ENCODE measurements at regions not wholly inside any gene's neighbourhood (a gene's known extent, or its start where the extent isn't known, plus 50 kb on each side); places are given as distances from the start of the nearest gene placed in this dataset.

DNA sequence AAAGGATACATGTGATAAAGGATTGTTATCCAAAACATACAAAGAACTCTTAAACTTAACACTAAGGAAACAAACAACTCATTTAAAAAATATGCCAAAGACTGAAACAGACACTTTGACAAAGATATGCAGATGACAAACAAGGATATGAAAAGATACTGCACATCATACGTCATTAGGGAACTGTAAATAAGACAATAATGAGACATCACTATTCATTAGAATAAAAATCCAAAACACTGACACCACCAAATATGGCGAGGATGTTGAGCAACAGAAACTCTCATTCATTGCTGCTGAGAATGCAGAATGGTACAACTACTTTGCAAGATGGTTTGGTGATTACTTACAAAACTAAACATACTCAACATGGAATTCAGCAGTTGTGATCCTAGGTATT, 156.5 kb upstream of the FOXA2 start:
- Histone ChIP-seq H3K27ac (ENCODE audit: low read depth, low read length) (no peak overlapping the region), H3K9me3 (ENCODE audit: control insufficient read depth in 1 of 2, low read length in 2 of 2) (no peaks in the 10 kb centered on the region), H3K4me3 (ENCODE audit: low read length in 2 of 2) (no peak overlapping the region), H3K4me1 (ENCODE audit: insufficient read depth, low read length) (no peaks in the 10 kb centered on the region), H3K36me3 (ENCODE audit: insufficient read depth, low read length) (no peaks in the 10 kb centered on the region), H3K27me3 (ENCODE audit: insufficient read depth, low read length) (no peaks in the 10 kb centered on the region)
- H3K4me3 Mint-ChIP-seq, result no peak overlapping the region
- H3K4me1 Mint-ChIP-seq, result no peaks in the 10 kb centered on the region
- H3K36me3 Mint-ChIP-seq, result no peaks in the 10 kb centered on the region
- H3K27me3 Mint-ChIP-seq, result no peaks in the 10 kb centered on the region
- H3K27ac Mint-ChIP-seq, result no peak overlapping the region
- CTCF ChIA-PET (ENCODE audit: partially characterized antibody), result interaction anchor here (0.9 kb wide), 1 partner anchor 17 kb away, joined by 3 read pairs; no protein-coding TSS in a partner anchor
- intact Hi-C loops (cut with micrococcal nuclease), result no loop called here
- H3K9me3 Mint-ChIP-seq, result peaks cover 0 to 8% (median under 1%) of the 10 kb centered on the region in 8 donors
- DNase-seq, result no peak
- POLR2A ChIA-PET (ENCODE audit: partially characterized antibody), result no interaction called here

DNA sequence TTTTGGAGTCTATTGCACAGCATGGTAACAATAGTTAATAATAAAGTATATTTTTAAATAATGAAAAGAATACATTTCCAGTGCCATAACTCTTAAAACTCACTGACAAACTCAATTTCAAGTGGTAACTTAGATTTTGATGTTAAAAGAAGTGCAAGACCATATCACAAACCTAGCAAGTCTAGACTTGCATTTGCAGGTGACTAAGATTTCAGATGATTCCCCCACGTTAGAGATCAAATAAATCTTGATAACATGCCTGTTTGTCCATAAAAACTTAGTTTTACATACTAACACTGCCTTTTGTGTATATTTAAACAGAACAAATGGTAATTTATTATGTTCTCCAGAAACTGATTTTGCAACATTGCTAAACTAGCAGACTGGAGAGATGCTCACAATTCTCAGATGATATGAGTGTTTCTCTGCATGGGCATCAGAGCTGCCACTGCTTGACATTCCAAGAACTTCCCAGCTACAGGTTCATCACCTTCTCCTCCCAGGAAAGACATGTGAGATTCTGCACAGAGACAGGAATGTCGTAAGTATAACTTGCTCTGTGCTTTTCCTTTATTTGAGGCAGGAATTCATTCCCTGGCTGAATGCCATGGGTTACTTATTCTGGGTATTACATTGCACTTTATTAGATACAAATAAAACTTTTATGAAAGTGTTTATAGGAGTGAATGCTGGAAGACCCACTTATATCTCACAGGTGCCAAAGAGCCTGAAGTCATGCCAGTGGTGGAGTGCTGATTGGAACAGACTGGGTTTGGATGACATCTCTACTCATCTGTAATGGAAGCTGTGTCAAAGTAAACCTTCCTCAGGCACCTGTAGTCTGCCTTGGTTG, 160.2 kb upstream of the FOXA2 start:
- intact Hi-C loops (cut with micrococcal nuclease), result no loop called here
- ChIA-PET CTCF (ENCODE audit: partially characterized antibody) (no interaction called here), POLR2A (ENCODE audit: partially characterized antibody) (no interaction called here)
- Histone ChIP-seq H3K27me3 (ENCODE audit: insufficient read depth, low read length) (no peaks in the 10 kb centered on the region), H3K4me1 (ENCODE audit: insufficient read depth, low read length) (no peaks in the 10 kb centered on the region), H3K27ac (ENCODE audit: low read depth, low read length) (no peak overlapping the region), H3K36me3 (ENCODE audit: insufficient read depth, low read length) (no peaks in the 10 kb centered on the region), H3K4me3 (ENCODE audit: low read length in 2 of 2) (no peak overlapping the region), H3K9me3 (ENCODE audit: control insufficient read depth in 1 of 2, low read length in 2 of 2) (no peaks in the 10 kb centered on the region)
- H3K4me3 Mint-ChIP-seq, result no peak overlapping the region
- no peaks in the 10 kb centered on the region for H3K36me3 Mint-ChIP-seq
- peaks cover 0 to 6% (median 3%) of the 10 kb centered on the region in 8 donors for H3K9me3 Mint-ChIP-seq
- H3K27ac Mint-ChIP-seq, result no peak overlapping the region
- DNase-seq, result no peak
- peaks cover 0 to 2% of the 10 kb centered on the region in 2 donors for H3K27me3 Mint-ChIP-seq
- H3K4me1 Mint-ChIP-seq, result no peaks in the 10 kb centered on the region

DNA sequence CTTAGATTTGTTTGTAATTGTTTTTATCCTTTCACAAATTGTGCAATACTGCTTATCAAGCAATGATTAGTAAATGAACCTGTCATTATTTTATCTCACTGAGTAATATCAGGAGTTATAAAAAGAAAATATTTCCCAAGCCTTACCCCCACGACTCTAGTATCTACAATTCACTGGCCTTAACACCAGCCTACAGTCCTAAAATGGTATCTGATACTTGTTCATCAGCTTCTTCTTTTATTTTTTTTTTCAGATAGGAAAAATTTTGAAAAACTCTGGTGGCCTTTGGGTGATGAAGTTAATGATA, 160.8 kb upstream of the FOXA2 start:
- Mint-ChIP-seq H3K36me3 (no peaks in the 10 kb centered on the region), H3K27me3 (peaks cover 0 to 2% of the 10 kb centered on the region in 2 donors), H3K4me3 (no peak overlapping the region), H3K4me1 (no peaks in the 10 kb centered on the region), H3K27ac (no peak overlapping the region), H3K9me3 (peaks cover 0 to 9% (median 2%) of the 10 kb centered on the region in 8 donors)
- Histone ChIP-seq H3K9me3 (ENCODE audit: control insufficient read depth in 1 of 2, low read length in 2 of 2) (no peaks in the 10 kb centered on the region), H3K4me3 (ENCODE audit: low read length in 2 of 2) (no peak overlapping the region), H3K4me1 (ENCODE audit: insufficient read depth, low read length) (no peaks in the 10 kb centered on the region), H3K36me3 (ENCODE audit: insufficient read depth, low read length) (no peaks in the 10 kb centered on the region), H3K27ac (ENCODE audit: low read depth, low read length) (no peak overlapping the region), H3K27me3 (ENCODE audit: insufficient read depth, low read length) (no peaks in the 10 kb centered on the region)
- ChIA-PET POLR2A (ENCODE audit: partially characterized antibody) (no interaction called here), CTCF (ENCODE audit: partially characterized antibody) (no interaction called here)
- intact Hi-C loops (cut with micrococcal nuclease), result no loop called here
- no peak for DNase-seq

DNA sequence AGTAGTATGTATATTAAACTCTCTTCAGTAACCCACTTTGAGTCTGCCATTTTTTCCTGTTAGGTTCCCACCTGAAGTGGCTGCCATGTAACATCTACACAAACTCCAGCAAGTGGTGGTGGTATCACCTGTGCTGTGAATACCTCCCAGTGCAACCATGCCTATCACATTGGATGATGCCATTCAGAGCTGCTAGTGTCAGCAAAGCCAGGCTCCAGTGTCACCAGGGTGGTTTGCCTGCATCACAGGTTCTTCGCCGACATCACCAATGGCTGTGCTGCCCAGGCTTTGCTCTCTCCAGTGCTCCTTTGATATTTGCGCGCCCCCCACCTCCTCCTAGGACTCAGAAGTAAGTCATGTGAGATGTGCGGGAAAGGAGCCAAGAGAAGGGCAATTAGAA, 162.6 kb upstream of the FOXA2 start:
- Histone ChIP-seq H3K4me1 (ENCODE audit: insufficient read depth, low read length) (no peaks in the 10 kb centered on the region), H3K27ac (ENCODE audit: low read depth, low read length) (no peak overlapping the region), H3K4me3 (ENCODE audit: low read length in 2 of 2) (no peak overlapping the region), H3K36me3 (ENCODE audit: insufficient read depth, low read length) (no peaks in the 10 kb centered on the region), H3K27me3 (ENCODE audit: insufficient read depth, low read length) (no peaks in the 10 kb centered on the region), H3K9me3 (ENCODE audit: control insufficient read depth in 1 of 2, low read length in 2 of 2) (no peaks in the 10 kb centered on the region)
- Mint-ChIP-seq H3K9me3 (peaks cover 0 to 12% (median 3%) of the 10 kb centered on the region in 8 donors), H3K4me3 (no peak overlapping the region), H3K27ac (no peak overlapping the region), H3K36me3 (no peaks in the 10 kb centered on the region), H3K4me1 (no peaks in the 10 kb centered on the region), H3K27me3 (peaks cover 0 to 2% of the 10 kb centered on the region in 2 donors)
- ChIA-PET CTCF (ENCODE audit: partially characterized antibody) (no interaction called here), POLR2A (ENCODE audit: partially characterized antibody) (no interaction called here)
- intact Hi-C loops (cut with micrococcal nuclease), result no loop called here
- no peak for DNase-seq

DNA sequence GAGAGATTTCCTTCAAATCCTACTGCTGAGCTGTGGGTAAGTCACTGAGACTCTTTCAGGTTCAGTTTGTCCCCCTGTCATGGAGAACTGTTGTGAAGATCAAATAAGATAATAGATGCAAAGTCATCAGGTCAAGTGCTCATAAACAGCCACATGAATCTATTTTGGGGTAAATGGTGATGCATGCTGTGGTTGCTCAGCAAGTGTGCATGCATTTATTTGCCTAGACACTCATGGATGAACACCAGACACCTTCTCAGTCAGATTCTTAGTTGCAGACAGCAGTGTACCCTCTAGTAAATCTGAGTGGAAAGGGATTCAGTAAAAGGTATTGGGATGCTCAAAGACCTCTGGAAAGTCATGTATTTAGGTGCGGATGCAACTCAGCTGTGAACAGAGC, 168.0 kb upstream of the FOXA2 start:
- Mint-ChIP-seq H3K4me1 (no peaks in the 10 kb centered on the region), H3K36me3 (no peaks in the 10 kb centered on the region), H3K27me3 (peaks cover 0 to 4% of the 10 kb centered on the region in 2 donors), H3K27ac (no peak overlapping the region), H3K4me3 (no peak overlapping the region), H3K9me3 (peaks cover 0 to 12% (median under 1%) of the 10 kb centered on the region in 8 donors)
- ChIA-PET POLR2A (ENCODE audit: partially characterized antibody) (no interaction called here), CTCF (ENCODE audit: partially characterized antibody) (no interaction called here)
- no peaks in the 10 kb centered on the region for H3K9me3 ChIP-seq (ENCODE audit: control insufficient read depth in 1 of 2, low read length in 2 of 2)
- no peaks in the 10 kb centered on the region for H3K27me3 ChIP-seq (ENCODE audit: insufficient read depth, low read length)
- no peaks in the 10 kb centered on the region for H3K36me3 ChIP-seq (ENCODE audit: insufficient read depth, low read length)
- H3K27ac ChIP-seq (ENCODE audit: low read depth, low read length), result no peak overlapping the region
- no peak for DNase-seq
- H3K4me1 ChIP-seq (ENCODE audit: insufficient read depth, low read length), result no peaks in the 10 kb centered on the region
- no peak overlapping the region for H3K4me3 ChIP-seq (ENCODE audit: low read length in 2 of 2)
- intact Hi-C loops (cut with micrococcal nuclease), result no loop called here

DNA sequence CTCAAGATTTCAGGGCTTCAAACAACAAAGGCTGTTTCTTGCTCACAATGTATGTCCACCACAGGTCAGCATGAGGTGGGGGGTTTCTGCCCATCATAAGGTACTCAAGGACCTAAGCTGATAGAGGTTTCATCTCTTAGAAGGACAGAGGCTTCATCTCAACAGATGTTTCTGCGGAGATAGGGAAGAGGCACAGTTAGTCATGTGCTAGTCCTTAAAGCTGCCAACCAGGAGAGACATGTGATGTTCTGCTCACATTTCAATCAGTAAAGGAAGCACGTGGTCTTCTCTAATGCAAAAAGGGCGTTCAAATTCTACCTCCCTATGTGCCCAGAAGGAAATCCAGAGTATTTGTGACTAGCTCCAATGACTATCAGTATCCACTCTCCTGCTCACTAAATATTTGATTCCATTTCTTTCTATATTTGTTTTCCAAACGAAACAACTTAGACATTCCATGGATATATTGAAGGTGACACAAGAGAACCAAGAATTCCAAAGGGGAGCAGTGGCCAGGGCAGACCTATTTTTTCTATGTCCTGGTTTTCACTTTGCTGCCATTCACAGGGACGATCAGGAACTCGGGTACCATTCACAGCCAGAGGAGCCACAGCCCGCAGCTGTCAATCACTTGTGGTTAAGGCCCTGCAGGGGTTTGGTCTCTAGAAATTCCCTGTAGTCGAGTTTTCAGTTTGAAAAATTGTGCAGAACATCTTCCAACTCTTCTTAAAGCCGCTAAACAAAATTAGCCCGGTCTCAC, 173.2 kb upstream of the FOXA2 start:
- Histone ChIP-seq H3K27ac (ENCODE audit: low read depth, low read length) (no peak overlapping the region), H3K27me3 (ENCODE audit: insufficient read depth, low read length) (no peaks in the 10 kb centered on the region), H3K4me3 (ENCODE audit: low read length in 2 of 2) (no peak overlapping the region), H3K9me3 (ENCODE audit: control insufficient read depth in 1 of 2, low read length in 2 of 2) (no peaks in the 10 kb centered on the region), H3K4me1 (ENCODE audit: insufficient read depth, low read length) (no peaks in the 10 kb centered on the region), H3K36me3 (ENCODE audit: insufficient read depth, low read length) (no peaks in the 10 kb centered on the region)
- POLR2A ChIA-PET (ENCODE audit: partially characterized antibody), result no interaction called here
- Mint-ChIP-seq H3K4me1 (no peaks in the 10 kb centered on the region), H3K27me3 (peaks cover 0 to 6% of the 10 kb centered on the region in 2 donors), H3K36me3 (no peaks in the 10 kb centered on the region), H3K9me3 (peaks cover 0 to 8% (median 4%) of the 10 kb centered on the region in 8 donors), H3K4me3 (no peak overlapping the region), H3K27ac (peak overlapping the region in 2 of 7 donors; percentile 28 to 41)
- DNase-seq, result no peak
- intact Hi-C loops (cut with micrococcal nuclease), result no loop called here
- CTCF ChIA-PET (ENCODE audit: partially characterized antibody), result no interaction called here

DNA sequence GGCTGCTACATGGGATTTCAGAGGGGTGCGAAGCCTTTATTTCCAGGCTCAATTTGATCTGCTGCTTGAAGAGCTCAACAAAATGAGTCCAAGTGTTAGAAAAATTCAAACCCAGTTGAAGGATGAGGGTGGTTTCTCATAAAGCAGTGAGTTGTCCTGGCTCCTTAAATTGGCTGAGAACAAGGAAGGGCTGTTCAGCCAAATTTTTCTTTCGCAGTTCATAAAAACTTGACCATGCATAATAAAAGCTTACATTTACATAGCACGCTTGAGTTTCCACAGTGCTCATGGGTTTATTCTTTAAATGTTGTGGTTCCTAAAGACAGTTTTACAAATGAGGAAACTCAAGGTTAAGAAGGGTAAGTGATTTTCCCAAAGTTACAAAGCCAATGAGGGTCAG, 174.4 kb upstream of the FOXA2 start:
- Histone ChIP-seq H3K4me3 (ENCODE audit: low read length in 2 of 2) (no peak overlapping the region), H3K36me3 (ENCODE audit: insufficient read depth, low read length) (no peaks in the 10 kb centered on the region), H3K9me3 (ENCODE audit: control insufficient read depth in 1 of 2, low read length in 2 of 2) (no peaks in the 10 kb centered on the region), H3K27ac (ENCODE audit: low read depth, low read length) (no peak overlapping the region), H3K4me1 (ENCODE audit: insufficient read depth, low read length) (no peaks in the 10 kb centered on the region), H3K27me3 (ENCODE audit: insufficient read depth, low read length) (no peaks in the 10 kb centered on the region)
- no peaks in the 10 kb centered on the region for H3K4me1 Mint-ChIP-seq
- no peak overlapping the region for H3K27ac Mint-ChIP-seq
- POLR2A ChIA-PET (ENCODE audit: partially characterized antibody), result no interaction called here
- intact Hi-C loops (cut with micrococcal nuclease), result no loop called here
- no peak overlapping the region for H3K4me3 Mint-ChIP-seq
- H3K27me3 Mint-ChIP-seq, result peaks cover 0 to 6% of the 10 kb centered on the region in 2 donors
- H3K9me3 Mint-ChIP-seq, result peaks cover 0 to 8% (median 5%) of the 10 kb centered on the region in 8 donors
- H3K36me3 Mint-ChIP-seq, result no peaks in the 10 kb centered on the region
- no peak for DNase-seq
- CTCF ChIA-PET (ENCODE audit: partially characterized antibody), result no interaction called here
